RWPE2 (cell line): ENCODE measurements at regions not wholly inside any gene's neighbourhood (a gene's known extent, or its start where the extent isn't known, plus 50 kb on each side); places are given as distances from the start of the nearest gene placed in this dataset.

Experiments used
- ATAC-seq: fragments of 200-7000 bp; cut with Tn5 transposase; 3 replicates; pipeline ENCODE4 v1.9.1; 2021; ENCODE audit warnings: low read depth
- DNase-seq: peaks from one replicate; pipeline ENCODE4 v3.0.0-alpha.2; 2020; ENCODE audit warnings: low spot score
- H3K27ac ChIP-seq: fragments of 450-650 bp; 2 replicates; pipeline ENCODE4 v1.5.1; 2017; ENCODE audit warnings: mild to moderate bottlenecking; ENCODE audit not compliant: poor library complexity, severe bottlenecking
- H3K27me3 ChIP-seq: fragments of 250-450 bp; sonication (Bioruptor Pico); 2 replicates; pipeline ENCODE4 v1.5.1; 2021; ENCODE audit warnings: mild to moderate bottlenecking, moderate library complexity; ENCODE audit not compliant: insufficient read depth, poor library complexity, severe bottlenecking
- H3K36me3 ChIP-seq: fragments of 250-450 bp; sonication (Bioruptor Pico); 2 replicates; pipeline ENCODE4 v1.5.1; 2020; ENCODE audit warnings: low read depth, mild to moderate bottlenecking, moderate library complexity
- H3K4me1 ChIP-seq: fragments of 250-450 bp; sonication (Bioruptor Pico); 2 replicates; pipeline ENCODE4 v1.5.1; 2021; ENCODE audit warnings: mild to moderate bottlenecking, moderate library complexity; ENCODE audit not compliant: insufficient read depth, poor library complexity, severe bottlenecking
- H3K4me3 ChIP-seq: fragments of 250-450 bp; sonication (Bioruptor Pico); 2 replicates; pipeline ENCODE4 v1.5.1; 2021; ENCODE audit warnings: mild to moderate bottlenecking, moderate library complexity; ENCODE audit not compliant: severe bottlenecking
- H3K9me3 ChIP-seq: fragments of 250-450 bp; sonication (Bioruptor Pico); 2 replicates; pipeline ENCODE4 v1.5.1; 2021; ENCODE audit warnings: mild to moderate bottlenecking, moderate library complexity; ENCODE audit not compliant: severe bottlenecking
- CTCF ChIP-seq: fragments of 450-650 bp; IDR thresholded peaks from one replicate; pipeline ENCODE4 v1.5.1; 2017; ENCODE audit warnings: mild to moderate bottlenecking, moderate library complexity; ENCODE audit not compliant: poor library complexity, severe bottlenecking

- TF ChIP-seq CTCF: no peak
- no peaks in the 10 kb centered on the region for H3K27me3 ChIP-seq
- H3K27ac ChIP-seq: no peak overlapping the region
- H3K9me3 ChIP-seq: peaks cover 2% of the 10 kb centered on the region
- no peak for DNase-seq
- ATAC-seq: no peak
- no peaks in the 10 kb centered on the region for H3K4me1 ChIP-seq
- H3K4me3 ChIP-seq: no peak overlapping the region
- H3K36me3 ChIP-seq: no peaks in the 10 kb centered on the region
Measured at GRCh38 chr4:127052742-127053141, 580.0 kb upstream of the INTU start.

GRCh38 chr4:127055357-127055756 is 577.4 kb upstream of the INTU start:
- Histone ChIP-seq H3K4me1 (no peaks in the 10 kb centered on the region), H3K36me3 (no peaks in the 10 kb centered on the region), H3K4me3 (no peak overlapping the region), H3K27ac (no peak overlapping the region), H3K27me3 (no peaks in the 10 kb centered on the region), H3K9me3 (peaks cover 2% of the 10 kb centered on the region)
- no peak for DNase-seq
- ATAC-seq: no peak
- no peak for TF ChIP-seq CTCF

- Histone ChIP-seq H3K27ac (no peak overlapping the region), H3K9me3 (no peaks in the 10 kb centered on the region), H3K27me3 (no peaks in the 10 kb centered on the region), H3K4me3 (no peak overlapping the region), H3K36me3 (no peaks in the 10 kb centered on the region), H3K4me1 (no peaks in the 10 kb centered on the region)
- DNase-seq (no peak), ATAC-seq (no peak)
- TF ChIP-seq CTCF: no peak
Measured at GRCh38 chr4:127069675-127070074, 563.1 kb upstream of the INTU start.

- H3K27me3 ChIP-seq: no peaks in the 10 kb centered on the region
- ATAC-seq: no peak
- no peak for DNase-seq
- no peak overlapping the region for H3K4me3 ChIP-seq
- no peaks in the 10 kb centered on the region for H3K4me1 ChIP-seq
- TF ChIP-seq CTCF: no peak
- no peaks in the 10 kb centered on the region for H3K9me3 ChIP-seq
- no peak overlapping the region for H3K27ac ChIP-seq
- H3K36me3 ChIP-seq: no peaks in the 10 kb centered on the region
Measured at GRCh38 chr4:127071443-127071842, 561.3 kb upstream of the INTU start.

GRCh38 chr4:127080141-127080540 is 552.6 kb upstream of the INTU start:
- TF ChIP-seq CTCF: no peak
- Histone ChIP-seq H3K4me3 (no peak overlapping the region), H3K27me3 (no peaks in the 10 kb centered on the region), H3K27ac (no peak overlapping the region), H3K9me3 (no peaks in the 10 kb centered on the region), H3K36me3 (no peaks in the 10 kb centered on the region), H3K4me1 (no peaks in the 10 kb centered on the region)
- no peak for ATAC-seq
- no peak for DNase-seq
